B cell (primary cell): ENCODE measurements at regions not wholly inside any gene's neighbourhood (a gene's known extent, or its start where the extent isn't known, plus 50 kb on each side); places are given as distances from the start of the nearest gene placed in this dataset. TPM values are rescaled to one million over a fixed set of nuclear protein-coding genes. Genes with fewer than 3 reads are reported as not detected.

Source experiments
- ATAC-seq: fragments of 200-7000 bp; cut with Tn5 transposase; one replicate; pipeline ENCODE4 v1.10.0; 2021; ENCODE audit warnings: low read depth, mild to moderate bottlenecking, moderate number of reproducible peaks, moderate library complexity
- CTCF ChIA-PET: fragments of 350-600 bp; sonication (Branson Sonifier 250); formaldehyde crosslinking; loops from one replicate; lab custom pipeline; 2021; ENCODE audit warnings: antibody characterized with exemption, inconsistent platforms; lab: Charles Lee
- POLR2A ChIA-PET: fragments of 350-600 bp; sonication (Branson Sonifier 250); formaldehyde crosslinking; loops from one replicate; lab custom pipeline; 2021; ENCODE audit warnings: antibody characterized with exemption; lab: Charles Lee
- DNase-seq: peaks from one replicate; pipeline ENCODE4 v3.0.0; 2013
- H2AFZ ChIP-seq: 2 replicates; pipeline ENCODE4 v1.6.1; 2012; ENCODE audit warnings: mild to moderate bottlenecking, low read depth, low read length; ENCODE audit not compliant: insufficient read depth, poor library complexity, severe bottlenecking
- H3K27ac ChIP-seq, 2 donors: 1 replicate in 1 of 2; 2 replicates in 1 of 2; pipeline ENCODE4 v1.5.1; 2012 to 2013; ENCODE audit warnings: low read length in 2 of 2, mild to moderate bottlenecking in 2 of 2, moderate library complexity in 1 of 2
- H3K27me3 ChIP-seq, 4 experiments: fragments of 200-600 bp in 1 of 4; sonication (generic) in 1 of 4; replicated peaks in 1 of 4; 1 replicate in 2 of 4; 2 replicates in 2 of 4; pipeline versions ENCODE4 v1.6.1 to v1.7.0; 2013 to 2016; ENCODE audit warnings: low read length in 3 of 4, mild to moderate bottlenecking in 2 of 4, mixed read lengths in 1 of 4, moderate library complexity in 1 of 4; ENCODE audit not compliant: insufficient read depth in 4 of 4, control insufficient read depth in 3 of 4; ENCODE audit errors: control extremely low read depth in 1 of 4
- H3K36me3 ChIP-seq, 2 experiments: replicated peaks in 1 of 2; 1 replicate in 1 of 2; 2 replicates in 1 of 2; pipeline versions ENCODE4 v1.6.1 to v1.7.1; 2013; ENCODE audit warnings: low read length in 1 of 2; ENCODE audit not compliant: insufficient read depth in 2 of 2, control insufficient read depth in 1 of 2; ENCODE audit errors: control extremely low read depth in 1 of 2, extremely low read depth in 1 of 2
- H3K4me1 ChIP-seq, 2 donors: fragments of 200-600 bp in 1 of 2; sonication (generic) in 1 of 2; 1 replicate in 1 of 2; 2 replicates in 1 of 2; pipeline versions ENCODE4 v1.5.1 to v1.6.1; 2013 to 2017; ENCODE audit warnings: low read length in 2 of 2; ENCODE audit not compliant: control insufficient read depth in 2 of 2, insufficient read depth in 2 of 2
- H3K4me2 ChIP-seq: replicated peaks from 2 replicates; pipeline ENCODE3; 2012; ENCODE audit warnings: mild to moderate bottlenecking, low read depth, low read length; ENCODE audit not compliant: poor library complexity, severe bottlenecking
- H3K4me3 ChIP-seq, 5 experiments: fragments of 200-600 bp in 1 of 5; sonication (generic) in 1 of 5; 1 replicate in 3 of 5; 2 replicates in 2 of 5; pipeline versions ENCODE4 v1.5.1 to v1.7.0; 2011 to 2016; ENCODE audit warnings: low read length in 4 of 5, mild to moderate bottlenecking in 4 of 5, low read depth in 2 of 5, control low read depth in 1 of 5, moderate library complexity in 1 of 5; ENCODE audit not compliant: insufficient read depth in 1 of 5; ENCODE audit errors: control extremely low read depth in 1 of 5, extremely low read depth in 1 of 5
- H3K79me2 ChIP-seq: fragments of 200-600 bp; sonication (generic); one replicate; pipeline ENCODE4 v1.6.0; 2016; ENCODE audit warnings: low read length; ENCODE audit not compliant: control insufficient read depth, insufficient read depth
- H3K9ac ChIP-seq: fragments of 200-600 bp; sonication (generic); 2 replicates; pipeline ENCODE4 v1.6.1; 2017; ENCODE audit warnings: mild to moderate bottlenecking, low read length, moderate library complexity
- H3K9me3 ChIP-seq, 3 donors: one replicate each; pipeline versions ENCODE4 v1.6.1 to v1.7.1; 2013; ENCODE audit warnings: low read length in 2 of 3; ENCODE audit not compliant: control insufficient read depth in 2 of 3, insufficient read depth in 1 of 3; ENCODE audit errors: control extremely low read depth in 1 of 3
- H4K20me1 ChIP-seq: 2 replicates; pipeline ENCODE4 v1.6.0; 2012; ENCODE audit warnings: mild to moderate bottlenecking, low read length; ENCODE audit not compliant: insufficient read depth, control insufficient read depth, poor library complexity, severe bottlenecking
- H3K27ac Mint-ChIP-seq: one replicate; pipeline ENCODE4 v1.8.0; 2021; ENCODE audit warnings: mixed read lengths
- H3K27me3 Mint-ChIP-seq: one replicate; pipeline ENCODE4 v1.8.0; 2021; ENCODE audit warnings: mixed read lengths
- H3K4me1 Mint-ChIP-seq: one replicate; pipeline ENCODE4 v1.8.0; 2021; ENCODE audit warnings: mixed read lengths
- H3K4me3 Mint-ChIP-seq: one replicate; pipeline ENCODE4 v1.8.0; 2021; ENCODE audit warnings: mixed read lengths
- H3K9me3 Mint-ChIP-seq: one replicate; pipeline ENCODE4 v1.8.0; 2022; ENCODE audit warnings: mixed read lengths; ENCODE audit not compliant: insufficient read depth
- EZH2 ChIP-seq: IDR thresholded peaks from 2 replicates; pipeline ENCODE4 v1.6.1; 2012; ENCODE audit warnings: borderline replicate concordance, low read depth, mild to moderate bottlenecking, moderate library complexity, low read length; ENCODE audit not compliant: insufficient read depth, poor library complexity, severe bottlenecking
- WGBS: methylation state at CpG from one replicate; pipeline ENCODE4 v1.1.5; 2013; ENCODE audit warnings: missing lambda C conversion rate; ENCODE audit not compliant: insufficient coverage; 5-methylcytosine and 5-hydroxymethylcytosine counted together
- intact Hi-C: fragments of 100-400 bp; cut with micrococcal nuclease; formaldehyde crosslinking; loops from one replicate; pipeline ENCODE4 v1.10.0; 2022
- small RNA-seq: library from RNA; depleted of rRNA; stranded (forward); fragments of <200 nt; gene quantifications from one replicate; pipeline ENCODE3, GENCODE V24; 2012; ENCODE audit warnings: low replicate concordance, low read depth; ENCODE audit not compliant: insufficient read length
- TF ChIP-seq, protein P1 (sequence below): fragments of 200-600 bp; IDR thresholded peaks from one replicate; pipeline ENCODE4 v1.8.0; 2022; ENCODE audit warnings: antibody characterized with exemption, mild to moderate bottlenecking

DNA sequence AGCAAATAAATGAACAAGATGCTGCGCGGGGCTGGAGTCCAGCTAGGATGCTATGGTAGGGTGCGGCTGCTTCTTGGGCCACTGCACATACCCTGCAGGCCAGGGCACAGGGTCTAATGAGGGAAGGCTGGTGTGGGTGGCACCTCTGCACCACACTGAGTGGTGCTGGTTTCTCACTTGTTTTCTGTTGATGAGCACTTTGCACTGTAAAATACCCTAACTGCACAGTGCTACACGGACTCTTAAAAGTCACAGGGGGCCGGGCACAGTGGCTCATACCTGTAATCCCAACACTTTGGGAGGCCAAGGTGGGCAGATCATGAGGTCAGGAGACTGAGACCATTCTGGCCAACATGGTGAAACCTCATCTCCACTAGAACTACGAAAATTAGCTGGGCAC, 52.7 kb upstream of the DMRT1 start:
- H3K4me3 Mint-ChIP-seq = no peak overlapping the region
- intact Hi-C loops = no loop called here
- no peak for DNase-seq
- no peaks in the 10 kb centered on the region for H3K36me3 ChIP-seq
- no peaks in the 10 kb centered on the region for H3K4me1 ChIP-seq
- H3K9me3 ChIP-seq = no peaks in the 10 kb centered on the region
- H3K79me2 ChIP-seq = no peaks in the 10 kb centered on the region
- TF ChIP-seq, protein P1, sequence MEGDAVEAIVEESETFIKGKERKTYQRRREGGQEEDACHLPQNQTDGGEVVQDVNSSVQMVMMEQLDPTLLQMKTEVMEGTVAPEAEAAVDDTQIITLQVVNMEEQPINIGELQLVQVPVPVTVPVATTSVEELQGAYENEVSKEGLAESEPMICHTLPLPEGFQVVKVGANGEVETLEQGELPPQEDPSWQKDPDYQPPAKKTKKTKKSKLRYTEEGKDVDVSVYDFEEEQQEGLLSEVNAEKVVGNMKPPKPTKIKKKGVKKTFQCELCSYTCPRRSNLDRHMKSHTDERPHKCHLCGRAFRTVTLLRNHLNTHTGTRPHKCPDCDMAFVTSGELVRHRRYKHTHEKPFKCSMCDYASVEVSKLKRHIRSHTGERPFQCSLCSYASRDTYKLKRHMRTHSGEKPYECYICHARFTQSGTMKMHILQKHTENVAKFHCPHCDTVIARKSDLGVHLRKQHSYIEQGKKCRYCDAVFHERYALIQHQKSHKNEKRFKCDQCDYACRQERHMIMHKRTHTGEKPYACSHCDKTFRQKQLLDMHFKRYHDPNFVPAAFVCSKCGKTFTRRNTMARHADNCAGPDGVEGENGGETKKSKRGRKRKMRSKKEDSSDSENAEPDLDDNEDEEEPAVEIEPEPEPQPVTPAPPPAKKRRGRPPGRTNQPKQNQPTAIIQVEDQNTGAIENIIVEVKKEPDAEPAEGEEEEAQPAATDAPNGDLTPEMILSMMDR = no peak
- TF ChIP-seq EZH2 = no peak
- ChIA-PET CTCF (no interaction called here), POLR2A (no interaction called here)
- no peak overlapping the region for H3K27ac Mint-ChIP-seq
- ATAC-seq = no peak
- H3K4me1 Mint-ChIP-seq = no peaks in the 10 kb centered on the region
- peaks cover 3% of the 10 kb centered on the region for H3K9me3 Mint-ChIP-seq
- H3K4me2 ChIP-seq = no peak overlapping the region
- no peak overlapping the region for H3K4me3 ChIP-seq
- no peak overlapping the region for H3K27ac ChIP-seq
- H3K27me3 Mint-ChIP-seq = peaks cover 15% of the 10 kb centered on the region
- H3K9ac ChIP-seq = no peak overlapping the region
- WGBS = 92% methylated on average over 4 of the region's 6 CpGs
- H3K27me3 ChIP-seq = no peaks in the 10 kb centered on the region
- H2AFZ ChIP-seq = no peak overlapping the region
- no peaks in the 10 kb centered on the region for H4K20me1 ChIP-seq

Small RNA genes lying in the stretch of these regions (small RNA-seq; reads per million reads assigned to genes)
- gene AL392089.1 = not detected
- not detected for gene RNU6-1327P
